Smooth muscle cell (in vitro differentiated cells): ENCODE measurements at regions not wholly inside any gene's neighbourhood (a gene's known extent, or its start where the extent isn't known, plus 50 kb on each side); places are given as distances from the start of the nearest gene placed in this dataset.

ENCODE experiments used
- DNase-seq: peaks from one replicate; lab custom pipeline; 2025; ENCODE audit not compliant: unreplicated experiment; lab: John Stamatoyannopoulos, UW
- H2AFZ ChIP-seq: fragments of 200-600 bp; sonication (generic); 2 replicates; pipeline ENCODE4 v1.6.0; 2016; ENCODE audit warnings: antibody characterized with exemption, low read depth, mild to moderate bottlenecking
- H3F3A ChIP-seq: fragments of 200-600 bp; sonication (generic); 2 replicates; pipeline ENCODE4 v1.6.0; 2017; ENCODE audit warnings: antibody characterized with exemption, low read depth
- H3K27ac ChIP-seq: fragments of 200-600 bp; sonication (generic); 2 replicates; pipeline ENCODE4 v1.5.1; 2016; ENCODE audit warnings: low read depth, mild to moderate bottlenecking
- H3K27me3 ChIP-seq: fragments of 200-600 bp; sonication (generic); 2 replicates; pipeline ENCODE4 v1.6.1; 2016; ENCODE audit warnings: low read depth, mild to moderate bottlenecking
- H3K36me3 ChIP-seq: fragments of 200-600 bp; sonication (generic); 2 replicates; pipeline ENCODE4 v1.5.1; 2016; ENCODE audit warnings: low read depth
- H3K4me1 ChIP-seq: fragments of 200-600 bp; sonication (generic); 2 replicates; pipeline ENCODE4 v1.5.1; 2016; ENCODE audit warnings: low read depth
- H3K4me2 ChIP-seq: fragments of 200-600 bp; sonication (generic); 2 replicates; pipeline ENCODE4 v1.6.0; 2016; ENCODE audit warnings: mild to moderate bottlenecking
- H3K4me3 ChIP-seq: fragments of 200-600 bp; sonication (generic); 2 replicates; pipeline ENCODE4 v1.5.1; 2016; ENCODE audit warnings: mild to moderate bottlenecking
- H3K79me2 ChIP-seq: fragments of 200-600 bp; sonication (generic); 2 replicates; pipeline ENCODE4 v1.6.0; 2016; ENCODE audit warnings: low read depth, mild to moderate bottlenecking
- H3K9ac ChIP-seq: fragments of 200-600 bp; sonication (generic); 2 replicates; pipeline ENCODE4 v1.6.0; 2016; ENCODE audit warnings: low read depth
- H3K9me3 ChIP-seq: fragments of 200-600 bp; sonication (generic); replicated peaks from 2 replicates; pipeline ENCODE4 v1.5.1; 2016; ENCODE audit warnings: low read depth
- H4K20me1 ChIP-seq: fragments of 200-600 bp; sonication (generic); 2 replicates; pipeline ENCODE4 v1.6.0; 2016; ENCODE audit warnings: low read depth
- WGBS: methylation state at CpG from one replicate; pipeline ENCODE4 v1.1.7; 2016; ENCODE audit warnings: low lambda C conversion rate; 5-methylcytosine and 5-hydroxymethylcytosine counted together
- TF ChIP-seq, protein P1 (sequence below): fragments of 200-600 bp; sonication (generic); IDR thresholded peaks from 2 replicates; pipeline ENCODE4 v1.5.1; 2017; ENCODE audit warnings: borderline replicate concordance, mild to moderate bottlenecking, antibody characterized with exemption; ENCODE audit not compliant: insufficient read depth, poor library complexity, severe bottlenecking

DNA sequence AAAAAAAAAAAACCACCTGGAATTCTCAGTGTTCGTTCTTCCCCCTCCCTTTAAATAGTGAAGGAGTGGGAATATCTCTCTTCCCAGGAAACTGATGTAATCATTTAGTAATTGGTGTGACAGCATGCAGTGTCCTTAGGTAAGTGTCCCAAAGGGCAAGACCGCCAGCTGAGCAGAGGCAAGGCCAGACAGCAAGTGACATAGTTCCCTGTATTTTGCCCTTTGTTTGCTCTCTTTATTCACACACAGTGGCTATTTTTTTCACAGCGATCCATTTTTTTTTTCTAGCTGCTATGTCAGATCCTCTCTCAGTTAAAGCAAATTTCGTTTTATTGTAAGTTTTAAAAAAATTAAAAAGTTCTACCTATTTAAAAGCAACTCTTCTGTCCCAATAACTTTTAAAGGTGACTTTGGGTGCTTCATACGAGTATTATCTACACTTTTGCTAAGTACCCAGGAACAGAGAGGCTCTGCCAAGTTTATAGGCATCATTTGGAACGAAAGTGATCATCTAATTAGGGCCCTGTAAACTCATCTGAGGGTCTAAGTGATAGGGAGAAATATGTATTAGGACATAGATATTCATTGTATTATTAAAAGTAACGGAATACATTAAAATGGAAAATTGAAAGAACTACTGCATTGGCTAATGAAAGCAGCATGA is 98.2 kb upstream of the ALDH1A1 start:
- no peak overlapping the region for H3K4me3 ChIP-seq
- 38% methylated on average over 7 of the region's 7 CpGs for WGBS
- no peak overlapping the region for H2AFZ ChIP-seq
- H3K36me3 ChIP-seq = no peaks in the 10 kb centered on the region
- no peaks in the 10 kb centered on the region for H3K9me3 ChIP-seq
- peak overlapping the region; percentile 52 for H3K4me2 ChIP-seq
- TF ChIP-seq, protein P1, sequence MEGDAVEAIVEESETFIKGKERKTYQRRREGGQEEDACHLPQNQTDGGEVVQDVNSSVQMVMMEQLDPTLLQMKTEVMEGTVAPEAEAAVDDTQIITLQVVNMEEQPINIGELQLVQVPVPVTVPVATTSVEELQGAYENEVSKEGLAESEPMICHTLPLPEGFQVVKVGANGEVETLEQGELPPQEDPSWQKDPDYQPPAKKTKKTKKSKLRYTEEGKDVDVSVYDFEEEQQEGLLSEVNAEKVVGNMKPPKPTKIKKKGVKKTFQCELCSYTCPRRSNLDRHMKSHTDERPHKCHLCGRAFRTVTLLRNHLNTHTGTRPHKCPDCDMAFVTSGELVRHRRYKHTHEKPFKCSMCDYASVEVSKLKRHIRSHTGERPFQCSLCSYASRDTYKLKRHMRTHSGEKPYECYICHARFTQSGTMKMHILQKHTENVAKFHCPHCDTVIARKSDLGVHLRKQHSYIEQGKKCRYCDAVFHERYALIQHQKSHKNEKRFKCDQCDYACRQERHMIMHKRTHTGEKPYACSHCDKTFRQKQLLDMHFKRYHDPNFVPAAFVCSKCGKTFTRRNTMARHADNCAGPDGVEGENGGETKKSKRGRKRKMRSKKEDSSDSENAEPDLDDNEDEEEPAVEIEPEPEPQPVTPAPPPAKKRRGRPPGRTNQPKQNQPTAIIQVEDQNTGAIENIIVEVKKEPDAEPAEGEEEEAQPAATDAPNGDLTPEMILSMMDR = no peak
- H3K27ac ChIP-seq = peak overlapping the region; percentile 22
- no peaks in the 10 kb centered on the region for H3K79me2 ChIP-seq
- H3K9ac ChIP-seq = no peak overlapping the region
- no peak for DNase-seq
- no peaks in the 10 kb centered on the region for H3K27me3 ChIP-seq
- H3F3A ChIP-seq = no peaks in the 10 kb centered on the region
- H4K20me1 ChIP-seq = no peaks in the 10 kb centered on the region
- H3K4me1 ChIP-seq = peaks cover 14% of the 10 kb centered on the region

DNA sequence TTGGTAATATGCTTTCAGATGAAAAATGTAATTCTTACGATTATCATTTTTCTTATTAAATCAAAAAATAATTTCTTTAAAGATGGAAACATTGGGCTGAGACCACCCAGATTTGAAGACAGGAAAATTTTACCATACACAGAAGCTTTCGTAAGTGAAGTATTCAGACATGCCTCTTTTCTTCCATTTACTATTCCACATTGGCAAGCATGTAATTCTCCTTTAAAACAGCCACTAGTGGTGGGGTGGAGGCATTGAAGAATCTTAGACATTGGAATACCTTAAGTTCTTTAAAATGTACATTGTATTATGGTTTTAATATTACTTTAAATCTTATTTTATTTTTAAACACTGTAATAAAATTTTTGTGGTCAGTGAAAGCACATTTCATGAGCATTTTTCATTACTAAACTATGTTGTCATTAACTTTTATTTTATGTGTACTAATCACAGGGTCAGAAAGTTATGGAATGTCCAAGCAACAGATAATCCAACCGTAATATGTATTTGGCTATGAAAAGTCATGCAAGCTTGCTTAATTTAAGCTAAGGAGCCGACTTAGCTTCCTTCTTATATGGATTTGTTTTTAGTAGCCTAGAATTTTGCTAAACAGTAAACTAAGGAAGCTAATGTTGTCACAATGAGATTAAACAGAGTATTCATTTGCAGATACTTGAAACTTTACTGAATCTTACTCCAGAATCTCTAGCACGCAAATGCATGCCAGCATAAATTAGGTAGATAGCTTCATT is 97.4 kb upstream of the ALDH1A1 start:
- Histone ChIP-seq H3K36me3 (no peaks in the 10 kb centered on the region), H3K4me1 (peaks cover 14% of the 10 kb centered on the region), H3K9me3 (no peaks in the 10 kb centered on the region), H3K27ac (peak overlapping the region; percentile 22), H3K4me2 (peak overlapping the region; percentile 52), H3K27me3 (no peaks in the 10 kb centered on the region), H4K20me1 (no peaks in the 10 kb centered on the region), H3K4me3 (no peak overlapping the region), H3K79me2 (no peaks in the 10 kb centered on the region), H3K9ac (no peak overlapping the region), H3F3A (no peaks in the 10 kb centered on the region), H2AFZ (no peak overlapping the region)
- TF ChIP-seq, protein P1 = no peak
- WGBS = 45% methylated on average over 5 of the region's 5 CpGs
- DNase-seq = no peak

DNA sequence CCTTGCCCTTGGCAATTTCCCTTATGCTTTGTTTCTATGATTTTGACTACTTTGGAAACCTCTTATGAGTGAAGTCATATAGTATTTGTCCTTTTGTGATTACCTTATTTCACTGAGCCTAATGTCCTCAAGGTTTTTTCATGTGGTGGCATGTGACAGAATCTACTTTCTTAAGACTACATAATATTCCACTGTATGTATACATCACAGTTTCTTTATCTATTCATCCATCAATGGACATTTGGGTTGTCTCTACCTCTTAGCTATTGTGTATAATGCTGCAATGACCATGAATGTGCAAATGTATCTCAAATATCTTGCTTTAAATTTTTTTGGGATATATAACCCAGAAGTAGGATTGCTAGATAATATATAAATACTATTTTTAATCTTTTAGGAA is 96.4 kb upstream of the ALDH1A1 start:
- no peak overlapping the region for H3K27ac ChIP-seq
- H4K20me1 ChIP-seq = no peaks in the 10 kb centered on the region
- TF ChIP-seq, protein P1 = no peak
- H3K9ac ChIP-seq = no peak overlapping the region
- H3K79me2 ChIP-seq = no peaks in the 10 kb centered on the region
- no peaks in the 10 kb centered on the region for H3F3A ChIP-seq
- no peak overlapping the region for H3K4me3 ChIP-seq
- no peak overlapping the region for H3K4me2 ChIP-seq
- H3K36me3 ChIP-seq = no peaks in the 10 kb centered on the region
- H2AFZ ChIP-seq = no peak overlapping the region
- H3K27me3 ChIP-seq = no peaks in the 10 kb centered on the region
- DNase-seq = no peak
- no peaks in the 10 kb centered on the region for H3K9me3 ChIP-seq
- H3K4me1 ChIP-seq = peaks cover 14% of the 10 kb centered on the region
